Fibroblast of villous mesenchyme (primary cell): ENCODE measurements at regions not wholly inside any gene's neighbourhood (a gene's known extent, or its start where the extent isn't known, plus 50 kb on each side); places are given as distances from the start of the nearest gene placed in this dataset.

Source experiments
- DNase-seq: peaks from one replicate; pipeline ENCODE4 v3.0.0-alpha.2; 2010; ENCODE audit warnings: low read depth
- H3K4me3 ChIP-seq: 2 replicates; pipeline ENCODE4 v1.5.1; 2011; ENCODE audit warnings: low read depth, mild to moderate bottlenecking, low read length
- TF ChIP-seq, protein P1 (sequence below): IDR thresholded peaks from 2 replicates; pipeline ENCODE4 v1.5.1; 2012; ENCODE audit warnings: low read depth, mild to moderate bottlenecking, low read length; ENCODE audit not compliant: insufficient read depth

DNA sequence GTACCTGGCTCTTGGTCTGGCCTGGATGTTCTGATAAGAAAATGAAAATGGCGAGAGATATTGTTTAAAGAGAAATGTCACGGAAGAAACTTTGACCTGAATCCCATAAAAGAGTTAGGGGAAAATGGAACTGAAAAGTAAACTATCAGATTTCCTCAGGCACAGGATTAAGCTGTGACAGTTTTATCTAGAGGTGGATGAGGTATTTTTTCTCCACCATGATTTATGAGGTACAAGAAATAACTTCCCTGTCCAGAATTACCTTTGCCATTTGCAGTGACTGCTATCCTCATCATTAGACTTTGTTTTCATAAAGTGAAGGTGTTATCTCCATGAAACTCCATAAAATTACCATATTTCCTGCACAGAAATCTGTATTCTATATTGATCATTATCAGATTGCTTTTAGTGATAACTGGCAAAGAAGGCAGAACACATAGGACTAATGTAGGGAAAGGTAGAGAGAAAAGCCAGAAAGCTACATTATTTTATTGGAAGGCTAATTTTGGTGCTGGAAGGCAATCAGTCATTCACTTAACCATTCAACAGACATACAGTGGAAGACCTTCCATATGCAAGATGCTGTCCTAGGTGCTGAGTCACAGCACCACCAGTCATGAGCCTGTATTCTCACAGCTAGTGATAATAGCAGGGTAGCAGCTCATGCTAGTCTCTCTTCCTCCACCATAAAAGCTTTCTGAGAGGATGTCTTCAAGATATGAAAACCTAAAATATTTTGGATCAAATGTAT, 427.3 kb upstream of the CITED2 start:
- peak; percentile 38 for DNase-seq
- no peak overlapping the region for H3K4me3 ChIP-seq
- TF ChIP-seq, protein P1, sequence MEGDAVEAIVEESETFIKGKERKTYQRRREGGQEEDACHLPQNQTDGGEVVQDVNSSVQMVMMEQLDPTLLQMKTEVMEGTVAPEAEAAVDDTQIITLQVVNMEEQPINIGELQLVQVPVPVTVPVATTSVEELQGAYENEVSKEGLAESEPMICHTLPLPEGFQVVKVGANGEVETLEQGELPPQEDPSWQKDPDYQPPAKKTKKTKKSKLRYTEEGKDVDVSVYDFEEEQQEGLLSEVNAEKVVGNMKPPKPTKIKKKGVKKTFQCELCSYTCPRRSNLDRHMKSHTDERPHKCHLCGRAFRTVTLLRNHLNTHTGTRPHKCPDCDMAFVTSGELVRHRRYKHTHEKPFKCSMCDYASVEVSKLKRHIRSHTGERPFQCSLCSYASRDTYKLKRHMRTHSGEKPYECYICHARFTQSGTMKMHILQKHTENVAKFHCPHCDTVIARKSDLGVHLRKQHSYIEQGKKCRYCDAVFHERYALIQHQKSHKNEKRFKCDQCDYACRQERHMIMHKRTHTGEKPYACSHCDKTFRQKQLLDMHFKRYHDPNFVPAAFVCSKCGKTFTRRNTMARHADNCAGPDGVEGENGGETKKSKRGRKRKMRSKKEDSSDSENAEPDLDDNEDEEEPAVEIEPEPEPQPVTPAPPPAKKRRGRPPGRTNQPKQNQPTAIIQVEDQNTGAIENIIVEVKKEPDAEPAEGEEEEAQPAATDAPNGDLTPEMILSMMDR: no peak

DNA sequence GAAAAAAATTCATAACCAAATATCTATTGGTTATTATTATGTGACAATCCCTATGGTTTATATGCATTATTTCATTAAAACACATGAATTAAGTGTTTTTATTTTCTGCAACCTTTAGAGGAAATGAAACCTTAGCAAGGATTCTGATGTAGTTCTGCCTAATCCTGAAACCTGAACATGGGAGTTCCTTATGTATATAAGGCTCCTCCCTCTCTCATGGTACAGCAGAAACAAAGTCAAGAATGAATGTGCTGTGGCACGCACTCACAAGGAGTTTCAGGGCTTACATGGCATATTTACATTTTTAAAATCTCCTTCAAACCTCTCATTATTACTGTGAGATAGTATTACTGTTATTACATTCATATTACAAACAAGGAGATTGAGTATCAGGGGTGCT, 426.4 kb upstream of the CITED2 start:
- H3K4me3 ChIP-seq: no peak overlapping the region
- TF ChIP-seq, protein P1: no peak
- no peak for DNase-seq

DNA sequence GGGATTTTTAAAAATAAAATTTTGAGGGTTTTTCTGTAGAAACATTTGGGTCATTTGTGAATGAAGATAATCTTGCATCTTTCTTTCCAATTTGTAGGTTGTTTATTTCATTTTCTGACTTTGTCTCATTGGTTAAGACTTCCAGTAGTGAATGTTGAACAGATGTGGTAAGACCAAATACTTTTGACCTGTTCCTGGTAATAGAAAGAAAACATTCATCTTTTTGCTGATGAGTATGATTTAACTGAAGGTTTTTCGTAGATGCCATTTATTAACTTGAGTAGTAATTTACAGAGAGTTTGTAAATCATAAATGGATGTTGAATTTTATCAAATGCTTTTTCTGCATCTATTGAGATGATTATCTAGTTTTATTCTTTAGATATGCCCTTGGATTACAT, 416.1 kb upstream of the CITED2 start:
- DNase-seq: no peak
- no peak overlapping the region for H3K4me3 ChIP-seq
- TF ChIP-seq, protein P1: no peak

DNA sequence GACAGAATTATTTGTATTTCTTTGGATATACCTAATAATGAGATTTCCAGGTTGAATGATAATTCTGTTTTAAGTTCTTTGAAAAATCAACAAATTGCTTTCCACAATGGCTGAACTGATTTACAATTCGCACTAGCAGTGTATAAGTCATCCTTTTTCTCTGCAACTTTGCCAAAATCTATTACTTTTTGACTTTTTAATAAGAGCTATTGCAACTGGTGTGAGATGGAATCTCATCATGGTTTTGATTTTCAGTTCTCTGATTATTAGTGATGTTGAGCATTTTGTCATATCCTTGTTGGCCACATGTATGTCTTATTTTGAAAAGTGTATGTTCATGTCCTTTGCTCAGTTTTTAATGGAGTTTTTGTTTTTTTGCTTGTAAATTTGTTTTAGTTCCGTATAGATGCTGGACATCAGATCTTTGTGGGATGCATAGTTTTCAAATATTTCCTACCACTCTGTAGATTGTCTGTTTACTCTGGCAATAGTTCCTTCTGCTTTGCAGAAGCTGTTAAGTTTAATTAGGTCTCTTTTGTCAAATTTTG, 409.8 kb upstream of the CITED2 start:
- TF ChIP-seq, protein P1: no peak
- no peak for DNase-seq
- H3K4me3 ChIP-seq: no peak overlapping the region

DNA sequence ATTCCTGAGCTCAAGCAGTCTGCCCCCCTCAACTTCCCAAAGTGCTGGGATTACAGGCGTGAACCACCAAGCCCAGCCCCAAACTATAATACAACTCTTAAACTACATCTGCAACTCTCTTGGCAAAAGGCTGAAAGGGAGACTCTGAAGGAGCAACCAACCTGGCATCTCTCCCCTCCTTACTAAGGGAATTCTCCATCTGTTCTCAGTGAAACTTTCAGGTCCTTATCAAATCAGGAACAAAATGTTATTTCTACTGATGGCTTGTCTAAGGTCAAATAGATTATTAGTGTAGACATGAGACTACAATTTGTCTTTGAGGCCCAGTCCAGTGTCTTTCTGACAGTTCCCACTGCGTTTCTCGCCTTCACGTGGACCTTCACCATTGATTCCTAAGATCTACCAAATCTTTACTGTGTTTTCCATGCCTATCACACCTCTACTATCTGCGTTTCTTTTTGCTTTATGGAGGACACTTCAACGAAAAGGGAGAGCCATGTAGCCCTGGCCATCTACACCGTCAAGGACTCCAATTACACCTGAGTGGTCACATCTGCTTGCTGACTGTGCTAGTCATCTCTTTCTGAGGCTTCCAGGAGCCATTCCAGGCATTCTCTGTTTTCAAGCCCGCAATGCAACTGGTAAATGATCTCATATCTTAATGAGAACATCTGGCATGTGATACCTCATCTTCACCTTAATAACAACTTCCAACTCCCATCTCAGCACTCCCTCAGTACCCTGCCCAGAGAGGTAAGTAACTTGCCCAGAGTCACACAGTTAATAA, 405.7 kb upstream of the CITED2 start:
- DNase-seq: no peak
- TF ChIP-seq, protein P1: no peak
- no peak overlapping the region for H3K4me3 ChIP-seq

DNA sequence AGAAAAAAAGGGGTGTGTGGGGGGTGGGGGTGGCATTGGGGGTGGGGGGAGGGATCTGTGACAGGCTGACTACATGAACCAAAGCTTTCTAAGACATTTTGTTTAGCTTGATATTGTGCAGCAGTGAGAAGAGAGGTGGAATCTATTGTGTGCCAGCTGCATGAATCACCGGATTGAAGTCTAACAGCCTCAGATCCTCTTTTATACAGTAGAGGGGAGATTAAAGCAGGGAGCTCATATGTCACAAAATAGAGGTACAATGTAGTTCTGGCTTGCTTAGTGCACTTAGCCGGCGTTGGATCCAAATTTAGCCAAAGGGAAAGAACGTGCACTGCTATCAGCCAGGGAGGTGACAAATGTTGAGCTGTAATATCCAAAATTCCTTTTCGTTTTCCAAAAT, 404.2 kb upstream of the CITED2 start:
- H3K4me3 ChIP-seq: no peak overlapping the region
- TF ChIP-seq, protein P1: no peak
- DNase-seq: no peak
